HG02870 (cell line): ENCODE measurements at regions not wholly inside any gene's neighbourhood (a gene's known extent, or its start where the extent isn't known, plus 50 kb on each side); places are given as distances from the start of the nearest gene placed in this dataset.
"Not testable (repeated sequence)": the region's sequence is repeated elsewhere in the genome, so short reads cannot be mapped to it uniquely, and the experiment has no call there.

Source experiments
- ATAC-seq: cut with Tn5 transposase; IDR thresholded peaks from one replicate; pipeline ENCODE4 v1.9.1; 2021; ENCODE audit warnings: mild to moderate bottlenecking, moderate library complexity; ENCODE audit not compliant: unreplicated experiment

- no peak for ATAC-seq
Observed at GRCh38 chr7:45402480-45403218, 171.5 kb upstream of the ADCY1 start.

- no peak for ATAC-seq
Observed at GRCh38 chr7:45404622-45405021, 169.5 kb upstream of the ADCY1 start.

GRCh38 chr7:45407730-45408408 is 166.3 kb upstream of the ADCY1 start:
- ATAC-seq: no peak

GRCh38 chr7:45408409-45408737 is 165.8 kb upstream of the ADCY1 start:
- ATAC-seq: no peak

GRCh38 chr7:45410893-45411292 is 163.3 kb upstream of the ADCY1 start:
- ATAC-seq: no peak

GRCh38 chr7:45413419-45413818 is 160.7 kb upstream of the ADCY1 start:
- no peak for ATAC-seq

- ATAC-seq: no peak
Observed at GRCh38 chr7:45414226-45414625, 159.9 kb upstream of the ADCY1 start.

- ATAC-seq: no peak
Observed at GRCh38 chr7:45415265-45415664, 158.9 kb upstream of the ADCY1 start.

- peak; percentile 58 for ATAC-seq
Observed at GRCh38 chr7:45416846-45417245, 157.3 kb upstream of the ADCY1 start.

GRCh38 chr7:45417268-45417667 is 156.9 kb upstream of the ADCY1 start:
- ATAC-seq: no peak

- no peak for ATAC-seq
Observed at GRCh38 chr7:45417735-45418134, 156.4 kb upstream of the ADCY1 start.

GRCh38 chr7:45420843-45421495 is 153.2 kb upstream of the ADCY1 start:
- ATAC-seq: no peak

GRCh38 chr7:45421806-45422205 is 152.4 kb upstream of the ADCY1 start:
- ATAC-seq: no peak

GRCh38 chr7:45430397-45430796 is 143.8 kb upstream of the ADCY1 start:
- no peak for ATAC-seq

GRCh38 chr7:45434167-45434784 is 139.9 kb upstream of the ADCY1 start:
- ATAC-seq: no peak

- no peak for ATAC-seq
Observed at GRCh38 chr7:45435131-45435530, 139.0 kb upstream of the ADCY1 start.

- ATAC-seq: no peak
Observed at GRCh38 chr7:45435846-45436245, 138.3 kb upstream of the ADCY1 start.

GRCh38 chr7:45440776-45441175 is 133.4 kb upstream of the ADCY1 start:
- ATAC-seq: not testable (repeated sequence)

- ATAC-seq: peak; percentile 68
Observed at GRCh38 chr7:45443263-45443662, 130.9 kb upstream of the ADCY1 start.

GRCh38 chr7:45446195-45446944 is 127.8 kb upstream of the ADCY1 start:
- peak; percentile 69 for ATAC-seq

- no peak for ATAC-seq
Observed at GRCh38 chr7:45447296-45447695, 126.9 kb upstream of the ADCY1 start.
